ENCODE measurements at regions not wholly inside any gene's neighbourhood (a gene's known extent, or its start where the extent isn't known, plus 50 kb on each side); places are given as distances from the start of the nearest gene placed in this dataset.

GRCh38 chr18:51639541-51639940 lies 442.1 kb upstream of the MEX3C start:
- TF ChIP-seq SNAI2 (CRISPR knock-in tag; IDR thresholded peaks at IDR 0.05) (no peak), RARB (CRISPR knock-in tag; IDR thresholded peaks at IDR 0.05) (no peak), POU6F1 (CRISPR knock-in tag; IDR thresholded peaks at IDR 0.05; ENCODE audit: borderline replicate concordance, low read depth) (no peak), ZNF70 (CRISPR knock-in tag; IDR thresholded peaks at IDR 0.05) (no peak), TSHZ2 (CRISPR knock-in tag; IDR thresholded peaks at IDR 0.05) (no peak)
- no peak for ATAC-seq

- TF ChIP-seq TCF4 (CRISPR knock-in tag; IDR thresholded peaks at IDR 0.05; ENCODE audit: borderline replicate concordance) (peak; percentile 46; the same call in 1 of the 2 replicates), ZNF565 (CRISPR knock-in tag; conservative IDR thresholded peaks at IDR 0.05; ENCODE audit: low read depth) (no peak)
- no peak for ATAC-seq
These were observed 446.0 kb upstream of the MEX3C start for GRCh38 chr18:51643483-51643882.

GRCh38 chr18:51645607-51646006 lies 448.1 kb upstream of the MEX3C start:
- no peak for TF ChIP-seq ZFP3 (CRISPR knock-in tag; IDR thresholded peaks at IDR 0.05)
- no peak for TF ChIP-seq TSHZ2 (CRISPR knock-in tag; IDR thresholded peaks at IDR 0.05)
- TF ChIP-seq CSRNP3 (CRISPR knock-in tag; IDR thresholded peaks at IDR 0.05), result no peak
- TF ChIP-seq PATZ1 (CRISPR knock-in tag; IDR thresholded peaks at IDR 0.05; ENCODE audit: borderline replicate concordance), result no peak
- TF ChIP-seq ZNF8 (CRISPR knock-in tag; IDR thresholded peaks at IDR 0.05), result no peak
- TF ChIP-seq ISL1 (CRISPR knock-in tag; IDR thresholded peaks at IDR 0.05), result no peak
- TF ChIP-seq BACH2 (CRISPR knock-in tag; IDR thresholded peaks at IDR 0.05; ENCODE audit: borderline replicate concordance), result no peak
- no peak for TF ChIP-seq ARNTL (CRISPR knock-in tag; IDR thresholded peaks at IDR 0.05; ENCODE audit: borderline replicate concordance, low read depth)
- ATAC-seq, result no peak

- no peak for ATAC-seq
- TF ChIP-seq PPARA (CRISPR knock-in tag; IDR thresholded peaks at IDR 0.05; ENCODE audit: borderline replicate concordance) (no peak), CSRNP3 (CRISPR knock-in tag; IDR thresholded peaks at IDR 0.05) (no peak), ZFP3 (CRISPR knock-in tag; IDR thresholded peaks at IDR 0.05) (no peak), ZFP30 (CRISPR knock-in tag; IDR thresholded peaks at IDR 0.05) (no peak), OSR1 (CRISPR knock-in tag; IDR thresholded peaks at IDR 0.05) (no peak), TSHZ2 (CRISPR knock-in tag; IDR thresholded peaks at IDR 0.05) (no peak), ZC3H10 (CRISPR knock-in tag; IDR thresholded peaks at IDR 0.05) (no peak), BACH2 (CRISPR knock-in tag; IDR thresholded peaks at IDR 0.05; ENCODE audit: borderline replicate concordance) (no peak), ARNTL (CRISPR knock-in tag; IDR thresholded peaks at IDR 0.05; ENCODE audit: borderline replicate concordance, low read depth) (no peak), ISL1 (CRISPR knock-in tag; IDR thresholded peaks at IDR 0.05) (no peak), PATZ1 (CRISPR knock-in tag; IDR thresholded peaks at IDR 0.05; ENCODE audit: borderline replicate concordance) (no peak)
These were observed 449.9 kb upstream of the MEX3C start for GRCh38 chr18:51647346-51647745.

Data from SK-N-SH treated with all-trans-retinoic acid at 6 μM for 48 hours (cell line).